Neural cell (in vitro differentiated cells): ENCODE measurements at regions not wholly inside any gene's neighbourhood (a gene's known extent, or its start where the extent isn't known, plus 50 kb on each side); places are given as distances from the start of the nearest gene placed in this dataset.

Source experiments
- EP300 ChIP-seq: fragments of 450-650 bp; conservative IDR thresholded peaks from 2 replicates; pipeline ENCODE4 v1.6.1; 2014; ENCODE audit warnings: antibody characterized with exemption, mild to moderate bottlenecking, moderate library complexity; ENCODE audit not compliant: poor library complexity, severe bottlenecking
- EZH2 ChIP-seq: fragments of 200-600, 300-800 bp; shearing (Covaris generic), sonication (generic); IDR thresholded peaks from 2 replicates; pipeline ENCODE4 v1.6.1; 2014; ENCODE audit warnings: antibody characterized with exemption, low read length, borderline replicate concordance, mild to moderate bottlenecking; ENCODE audit not compliant: insufficient read depth, poor library complexity, severe bottlenecking
- TF ChIP-seq, protein P1 (sequence below): fragments of 450-650 bp; IDR thresholded peaks from 2 replicates; pipeline ENCODE4 v1.5.1; 2014; ENCODE audit warnings: antibody characterized with exemption, mild to moderate bottlenecking, moderate library complexity; ENCODE audit not compliant: poor library complexity, severe bottlenecking

- TF ChIP-seq, protein P1, sequence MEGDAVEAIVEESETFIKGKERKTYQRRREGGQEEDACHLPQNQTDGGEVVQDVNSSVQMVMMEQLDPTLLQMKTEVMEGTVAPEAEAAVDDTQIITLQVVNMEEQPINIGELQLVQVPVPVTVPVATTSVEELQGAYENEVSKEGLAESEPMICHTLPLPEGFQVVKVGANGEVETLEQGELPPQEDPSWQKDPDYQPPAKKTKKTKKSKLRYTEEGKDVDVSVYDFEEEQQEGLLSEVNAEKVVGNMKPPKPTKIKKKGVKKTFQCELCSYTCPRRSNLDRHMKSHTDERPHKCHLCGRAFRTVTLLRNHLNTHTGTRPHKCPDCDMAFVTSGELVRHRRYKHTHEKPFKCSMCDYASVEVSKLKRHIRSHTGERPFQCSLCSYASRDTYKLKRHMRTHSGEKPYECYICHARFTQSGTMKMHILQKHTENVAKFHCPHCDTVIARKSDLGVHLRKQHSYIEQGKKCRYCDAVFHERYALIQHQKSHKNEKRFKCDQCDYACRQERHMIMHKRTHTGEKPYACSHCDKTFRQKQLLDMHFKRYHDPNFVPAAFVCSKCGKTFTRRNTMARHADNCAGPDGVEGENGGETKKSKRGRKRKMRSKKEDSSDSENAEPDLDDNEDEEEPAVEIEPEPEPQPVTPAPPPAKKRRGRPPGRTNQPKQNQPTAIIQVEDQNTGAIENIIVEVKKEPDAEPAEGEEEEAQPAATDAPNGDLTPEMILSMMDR: no peak
- TF ChIP-seq EP300 (no peak), EZH2 (no peak)
Observed at GRCh38 chr6:82063574-82063973, 184.0 kb downstream of the IBTK start.
